GM19395 (cell line): ENCODE measurements at regions not wholly inside any gene's neighbourhood (a gene's known extent, or its start where the extent isn't known, plus 50 kb on each side); places are given as distances from the start of the nearest gene placed in this dataset.

Source experiments
- ATAC-seq: cut with Tn5 transposase; IDR thresholded peaks from one replicate; pipeline ENCODE4 v1.9.1; 2021; ENCODE audit warnings: mild to moderate bottlenecking, moderate library complexity; ENCODE audit not compliant: unreplicated experiment

DNA sequence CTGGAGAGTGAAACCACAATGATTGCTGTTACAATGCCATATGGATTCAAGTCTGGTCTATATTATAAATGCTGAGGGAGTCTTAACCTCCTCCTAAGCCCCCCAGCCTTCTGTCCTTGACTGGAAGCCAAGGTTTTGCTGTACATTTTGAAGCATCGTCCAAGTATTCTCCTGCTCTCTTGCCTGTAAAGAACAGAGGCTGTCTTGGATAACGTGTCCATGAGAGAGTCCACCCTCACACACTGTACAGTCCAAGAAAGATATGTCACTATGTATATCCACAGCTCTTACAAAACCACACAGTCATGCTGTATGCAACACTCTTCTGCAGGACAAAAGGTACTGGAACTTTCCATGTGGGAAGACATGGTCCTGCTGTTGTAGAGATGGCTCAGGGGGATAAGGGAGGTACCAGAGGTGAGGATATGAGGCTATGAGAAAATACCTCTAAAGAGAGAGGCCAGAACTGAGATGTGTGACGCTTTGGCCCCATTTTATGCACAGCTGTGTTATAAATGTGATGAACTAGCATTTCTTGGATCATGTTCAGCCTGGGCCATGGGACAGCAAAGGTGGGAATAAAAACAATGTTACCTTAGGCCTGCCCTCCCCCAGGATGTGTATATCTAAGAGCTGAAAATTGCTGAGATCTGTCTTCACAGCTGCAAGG is 678.6 kb downstream of the IQCM start:
- no peak for ATAC-seq

DNA sequence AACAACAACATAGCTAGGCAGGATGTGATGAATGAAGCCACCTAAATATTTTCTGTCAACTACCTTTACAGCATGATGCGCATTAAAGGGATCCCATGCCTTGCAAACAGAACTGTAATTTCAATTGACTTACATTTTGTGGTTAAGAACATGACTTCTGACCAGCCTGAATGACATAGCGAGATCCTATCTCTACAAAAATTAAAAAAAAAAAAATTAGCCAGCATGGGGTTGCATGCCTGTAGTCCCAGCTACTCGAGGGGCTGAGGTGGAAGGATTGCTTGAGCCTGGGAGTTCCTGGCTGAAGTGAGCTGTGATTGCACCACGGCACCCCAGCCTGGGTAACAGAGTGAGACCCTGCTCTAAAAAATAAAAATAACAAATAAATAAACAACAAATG is 680.6 kb downstream of the IQCM start:
- ATAC-seq, result no peak

DNA sequence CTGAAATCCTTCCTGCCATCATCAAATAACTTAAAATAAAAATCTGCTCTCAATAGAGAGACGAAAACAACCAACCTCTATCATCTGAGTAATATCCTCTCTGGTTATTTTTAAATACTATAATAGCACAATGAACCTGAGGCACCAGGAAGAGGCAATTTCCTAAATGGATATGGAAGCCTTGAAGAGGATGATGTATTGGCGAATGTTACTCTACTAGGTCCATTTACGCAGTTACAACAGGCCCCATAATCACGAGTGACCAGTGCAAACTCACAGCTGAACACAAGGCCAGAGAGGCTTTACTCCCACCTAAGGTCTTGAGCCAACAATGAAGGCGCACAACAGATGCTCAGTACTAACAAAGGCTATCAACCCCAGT is 678.8 kb upstream of the NR3C2 start:
- no peak for ATAC-seq

DNA sequence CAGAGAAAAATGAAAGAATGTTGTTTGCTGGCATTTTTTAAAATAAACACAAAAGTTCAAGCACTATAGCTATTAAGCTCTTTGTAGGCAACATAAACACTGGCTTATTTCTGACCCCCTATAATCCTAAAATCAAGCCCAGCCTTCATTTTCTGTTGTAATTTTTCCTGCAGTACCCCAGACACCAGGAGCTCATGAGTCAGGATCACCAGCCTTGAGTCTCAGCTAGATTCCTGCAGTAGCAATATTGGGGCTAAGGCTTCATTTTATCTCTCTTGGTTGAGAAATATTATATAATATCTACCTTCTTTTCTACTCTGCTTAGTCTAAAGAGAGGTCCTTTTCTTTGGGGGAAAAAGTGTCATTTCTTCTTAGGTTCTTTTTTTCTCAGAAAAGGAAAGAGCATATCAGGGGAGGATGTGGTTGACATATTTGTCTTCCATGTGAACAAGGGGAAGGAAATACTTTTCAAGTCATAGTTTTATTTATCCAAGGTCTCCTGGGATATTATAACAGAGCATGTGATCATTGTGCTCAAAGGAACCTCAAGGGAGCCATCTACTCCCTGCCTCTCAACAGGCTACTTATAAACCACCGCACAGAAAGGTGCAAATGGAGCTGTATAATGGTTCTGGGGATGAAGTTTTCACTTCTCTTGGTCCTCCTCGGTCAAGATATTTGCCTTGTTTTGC is 678.3 kb upstream of the NR3C2 start:
- no peak for ATAC-seq

DNA sequence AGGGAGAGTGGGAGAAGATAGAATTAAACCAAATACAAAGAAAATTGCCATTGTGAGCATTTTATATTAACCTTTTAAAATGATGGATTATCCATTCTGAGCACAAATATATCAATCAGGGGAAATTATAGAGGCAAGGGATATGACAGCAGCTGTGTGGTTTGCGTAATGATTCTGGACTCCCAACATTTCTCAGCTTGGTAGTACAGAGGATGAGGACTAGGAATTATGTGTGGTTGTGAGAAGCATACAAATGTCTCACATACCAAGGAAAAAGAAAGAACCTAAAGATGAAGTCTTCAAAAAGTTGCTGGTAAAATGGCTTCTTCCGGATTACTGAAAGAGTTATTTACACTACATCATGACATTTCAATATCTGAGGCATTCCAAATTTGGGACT is 674.6 kb upstream of the NR3C2 start:
- no peak for ATAC-seq

DNA sequence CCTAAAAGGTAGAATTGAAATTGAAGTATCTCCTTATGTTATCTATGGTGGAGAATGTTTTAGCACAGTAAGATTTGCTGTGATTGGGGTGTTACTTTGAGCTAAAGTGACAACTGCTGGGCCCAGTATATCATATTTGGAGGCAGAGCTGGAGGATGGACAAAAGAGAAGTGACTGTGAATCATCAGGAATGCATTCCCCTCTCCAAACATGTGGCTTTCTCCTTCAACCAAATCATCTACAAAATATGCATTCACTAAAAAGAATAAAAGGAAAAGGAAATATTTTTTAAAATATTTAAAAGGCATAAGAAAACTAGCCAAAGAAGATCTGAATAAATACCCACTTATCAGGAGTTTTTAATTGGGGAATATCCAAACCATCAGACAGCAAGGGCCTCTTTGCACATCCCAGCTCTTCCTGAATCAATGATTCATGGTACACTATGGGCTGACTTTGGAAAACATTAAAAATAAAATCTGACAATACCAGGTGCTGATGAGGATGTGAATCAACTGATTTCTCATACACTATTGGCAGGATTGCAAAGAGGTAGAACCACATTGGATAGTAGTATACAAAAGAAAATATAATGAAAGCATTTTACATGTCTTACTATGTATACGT is 671.7 kb upstream of the NR3C2 start:
- ATAC-seq, result no peak

DNA sequence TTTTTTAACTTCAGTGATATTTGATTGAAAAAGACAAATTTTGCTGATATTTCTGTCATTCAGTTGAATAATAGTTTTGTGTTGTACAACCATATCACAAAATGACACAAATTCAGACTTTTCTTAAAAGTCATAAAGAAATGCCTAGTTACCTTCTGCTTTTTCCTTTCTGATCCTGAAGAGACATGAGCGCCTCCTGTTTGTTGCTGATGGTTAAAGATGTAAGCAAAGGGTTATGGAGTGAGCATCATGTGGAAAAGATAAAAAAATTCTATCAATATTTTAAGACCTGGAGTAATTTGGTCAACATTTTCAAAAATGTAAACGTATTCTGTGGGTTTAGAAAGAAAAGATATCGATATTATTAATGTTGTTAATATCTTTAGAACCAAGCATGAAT is 669.9 kb upstream of the NR3C2 start:
- ATAC-seq, result no peak

DNA sequence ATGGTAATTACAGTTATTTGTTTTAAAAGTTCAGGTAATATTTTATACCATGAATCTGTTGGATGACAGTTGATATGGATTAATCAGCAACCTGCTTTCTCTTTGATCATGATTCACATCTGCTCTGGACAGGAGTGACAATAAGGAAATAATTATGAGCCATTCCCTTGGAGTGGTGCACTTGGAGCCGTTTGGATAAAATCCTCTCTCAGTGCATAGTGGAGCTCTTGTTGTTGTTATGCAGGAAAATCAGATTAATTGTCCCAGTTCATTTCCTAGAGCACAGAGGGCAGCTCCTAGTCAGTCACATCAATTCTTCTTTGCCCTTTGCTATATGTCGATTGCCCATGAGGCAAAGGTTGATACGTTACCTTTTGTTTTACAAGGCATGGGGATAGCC is 668.3 kb upstream of the NR3C2 start:
- no peak for ATAC-seq

DNA sequence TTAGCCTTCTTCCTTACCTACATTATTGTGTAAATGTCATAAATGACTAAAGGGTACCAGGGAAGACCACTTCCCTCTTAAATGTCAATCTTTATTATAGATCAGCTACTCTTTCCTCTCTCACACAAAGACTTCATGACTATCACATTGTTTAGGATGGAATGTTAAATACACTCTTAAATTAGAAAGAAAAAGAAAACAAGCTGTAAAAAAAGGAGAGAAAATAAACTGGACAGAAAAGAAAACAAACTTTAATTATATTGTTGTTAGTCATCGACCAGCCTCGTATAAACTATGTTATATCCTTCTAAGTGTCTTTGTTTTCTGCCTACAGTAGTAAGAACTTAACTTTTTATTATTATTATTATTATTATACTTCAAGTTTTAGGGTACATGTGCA is 666.4 kb upstream of the NR3C2 start:
- no peak for ATAC-seq

DNA sequence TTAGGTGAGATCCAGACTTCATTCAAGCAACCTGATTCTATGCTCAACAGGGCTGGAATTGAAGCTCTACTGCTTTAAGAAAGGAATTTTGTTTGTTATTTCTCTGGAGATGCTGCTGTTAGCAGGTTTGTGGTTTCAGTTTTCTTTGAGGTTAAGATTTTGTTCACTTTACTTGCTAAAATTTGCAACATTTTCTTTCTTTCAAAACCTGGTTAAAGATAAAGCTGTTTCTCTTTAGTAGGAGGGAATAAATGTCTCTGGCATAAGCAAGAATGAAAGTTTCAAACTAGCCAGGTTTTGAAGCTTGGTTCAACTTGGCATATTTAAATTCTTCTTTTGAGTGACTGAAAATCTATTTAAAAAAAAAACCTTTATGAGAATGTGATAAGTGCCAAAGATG is 660.6 kb upstream of the NR3C2 start:
- no peak for ATAC-seq

DNA sequence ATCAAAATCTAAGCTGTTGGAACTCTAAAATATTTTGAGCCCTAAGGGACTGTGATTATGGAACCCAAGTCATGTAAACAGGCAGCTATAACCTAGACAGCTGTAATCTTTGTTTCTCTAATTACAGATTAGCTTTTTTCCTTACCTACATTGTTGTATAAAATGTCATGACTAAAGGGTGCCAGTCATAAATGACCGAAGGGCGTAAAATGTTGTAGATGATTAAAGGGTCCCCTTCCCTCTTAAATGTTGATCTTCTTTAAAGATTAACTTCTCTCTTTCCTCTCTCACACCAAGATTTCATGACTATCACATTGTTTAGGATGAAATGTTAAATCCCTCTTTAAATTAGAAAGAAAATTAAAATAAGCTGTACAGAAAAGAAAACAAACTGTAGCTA is 659.4 kb upstream of the NR3C2 start:
- no peak for ATAC-seq

DNA sequence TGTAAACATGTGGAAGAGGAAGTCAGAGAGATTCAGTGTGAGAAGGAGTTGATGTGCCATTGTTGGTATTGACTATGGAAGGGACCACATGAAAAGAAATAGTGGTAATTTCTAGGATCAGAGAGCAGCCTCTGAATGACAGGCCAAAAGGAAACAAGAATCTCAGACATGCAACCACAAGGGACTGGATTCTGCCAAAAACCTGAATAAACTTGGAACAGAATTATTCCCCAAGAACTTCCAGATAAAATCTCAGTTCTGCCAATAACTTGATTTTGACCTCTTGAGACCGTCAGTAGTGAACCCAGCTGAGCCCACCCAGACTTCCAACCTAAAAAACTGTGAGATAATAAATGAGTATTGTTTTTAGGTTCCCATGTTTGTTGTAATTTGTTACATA is 653.6 kb upstream of the NR3C2 start:
- no peak for ATAC-seq

DNA sequence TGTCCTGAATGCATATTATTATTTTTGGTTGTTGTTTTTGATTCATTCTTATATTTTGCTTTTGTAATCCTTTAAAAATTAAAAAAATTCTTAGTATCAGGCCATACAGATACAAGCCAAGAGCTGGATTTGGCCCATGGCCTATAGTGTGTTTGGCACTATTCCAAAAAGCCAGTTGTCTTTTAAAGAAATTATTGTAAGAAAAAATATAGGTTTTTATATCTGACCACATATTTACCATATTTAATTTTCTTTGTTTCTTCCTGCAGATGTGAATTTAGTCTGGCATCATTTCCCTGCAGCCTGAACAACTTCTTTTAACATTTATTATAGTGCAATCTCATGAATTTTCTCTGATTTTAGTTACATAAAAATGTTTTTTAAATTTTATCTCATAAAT is 652.8 kb upstream of the NR3C2 start:
- ATAC-seq, result no peak

DNA sequence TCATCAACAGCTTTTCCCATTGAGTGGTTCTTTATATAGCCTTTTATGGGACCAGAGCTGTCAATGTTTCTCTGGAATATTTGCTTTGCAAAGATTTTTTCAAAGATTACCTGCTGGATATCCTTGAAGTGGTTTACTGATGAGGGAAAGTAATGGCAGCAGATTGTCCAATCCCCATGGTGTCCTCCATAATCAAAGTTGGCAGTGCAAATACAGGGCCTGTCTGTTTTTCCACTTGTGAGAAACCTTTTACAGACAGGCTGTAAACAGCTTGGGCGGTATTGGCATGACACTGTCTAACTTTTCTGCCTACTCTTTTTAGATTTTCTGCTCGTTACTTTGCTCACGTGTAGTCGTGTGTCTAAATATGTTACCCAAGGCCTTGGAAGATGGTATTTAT is 641.9 kb upstream of the NR3C2 start:
- ATAC-seq, result no peak

DNA sequence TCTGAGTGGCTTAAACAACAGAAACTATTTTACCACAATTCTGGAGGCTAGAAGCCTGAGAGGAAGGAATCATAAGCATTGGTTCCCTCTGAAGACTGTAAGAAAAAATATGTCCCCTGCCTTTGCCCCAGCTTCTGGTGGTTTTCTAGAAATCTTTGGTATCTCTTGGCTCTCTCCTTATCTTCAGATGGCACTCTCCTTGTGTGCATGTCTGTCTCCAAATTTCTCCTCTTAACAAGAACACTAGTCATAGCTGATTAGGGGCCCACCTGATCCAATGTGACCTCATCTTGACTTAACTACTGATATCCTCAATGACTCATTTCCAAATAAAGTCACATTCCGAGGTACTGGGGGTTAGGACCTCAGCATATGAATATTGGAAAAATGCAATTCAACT is 635.0 kb upstream of the NR3C2 start:
- ATAC-seq, result no peak

DNA sequence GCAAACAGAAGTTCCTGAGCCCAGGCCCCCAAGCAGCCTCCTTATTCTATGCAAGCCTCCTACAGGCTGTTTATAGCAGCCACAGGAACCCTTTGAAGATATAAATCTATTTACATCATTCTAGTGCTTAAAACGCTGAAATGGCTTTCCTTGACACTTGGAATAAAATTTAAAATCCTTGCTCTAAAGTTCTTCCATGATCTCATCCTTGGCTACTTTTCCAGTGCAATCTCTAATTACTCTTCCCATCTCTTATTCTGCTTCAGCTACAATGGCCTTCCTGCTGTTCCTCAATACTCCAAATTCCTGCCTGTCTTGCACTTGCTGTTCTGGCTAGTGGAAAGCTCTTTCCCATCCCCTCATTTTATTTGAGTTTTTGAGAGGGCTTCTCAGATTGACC is 634.2 kb upstream of the NR3C2 start:
- no peak for ATAC-seq

DNA sequence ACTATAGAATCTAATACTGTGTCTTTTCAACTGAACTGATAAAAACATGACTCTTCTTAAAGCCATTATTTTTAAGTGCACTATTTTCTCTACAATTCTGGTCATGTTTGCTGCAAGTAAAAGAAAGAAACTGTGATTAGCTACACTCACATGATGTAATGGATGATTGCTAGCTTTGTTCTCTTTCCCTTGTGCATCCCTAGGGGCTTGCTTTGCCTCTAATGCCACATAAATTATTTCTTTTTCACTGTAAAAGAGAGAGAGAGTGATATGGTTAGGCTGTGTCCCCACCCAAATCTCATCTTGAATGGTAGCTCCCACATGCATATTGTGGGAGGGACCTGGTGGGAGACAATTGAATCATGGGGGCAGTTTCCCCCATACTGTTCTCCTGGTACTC is 630.2 kb upstream of the NR3C2 start:
- ATAC-seq, result no peak

DNA sequence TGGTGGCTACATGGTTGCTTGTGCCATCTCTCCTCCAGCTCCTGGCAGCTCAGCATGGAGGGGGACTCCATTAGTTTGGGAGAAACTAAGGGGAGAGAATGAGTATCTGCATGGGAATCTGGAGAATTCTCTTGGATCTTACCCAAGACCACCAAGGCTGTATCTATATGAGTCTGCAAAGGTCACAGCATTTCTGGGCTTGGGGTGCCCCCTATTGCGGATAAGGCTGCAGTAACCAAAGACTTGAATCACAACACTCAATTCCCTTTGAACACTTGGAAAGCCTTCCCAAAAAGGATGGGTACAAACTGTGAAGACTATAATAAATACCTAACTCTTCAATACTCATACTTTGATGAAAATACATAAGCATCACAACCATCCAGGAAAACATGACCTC is 623.5 kb upstream of the NR3C2 start:
- no peak for ATAC-seq

DNA sequence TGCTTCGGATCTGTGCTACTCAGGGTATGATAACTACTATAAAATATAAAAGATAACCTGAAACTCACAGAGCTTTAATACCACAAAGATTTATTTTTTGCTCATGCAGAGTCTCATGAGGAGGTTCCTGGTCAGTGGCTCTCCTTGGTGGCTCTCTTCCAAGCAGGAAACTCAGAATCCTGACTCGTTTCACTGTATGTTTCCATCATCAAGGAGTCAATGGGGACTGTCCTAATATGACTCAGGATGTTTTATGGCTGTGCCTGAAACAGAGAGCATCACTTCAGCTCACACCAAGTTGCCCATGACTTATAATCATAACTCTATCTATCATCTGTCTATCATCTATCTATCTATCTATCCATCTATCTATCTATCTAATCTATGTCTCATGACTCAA is 620.8 kb upstream of the NR3C2 start:
- ATAC-seq, result no peak

DNA sequence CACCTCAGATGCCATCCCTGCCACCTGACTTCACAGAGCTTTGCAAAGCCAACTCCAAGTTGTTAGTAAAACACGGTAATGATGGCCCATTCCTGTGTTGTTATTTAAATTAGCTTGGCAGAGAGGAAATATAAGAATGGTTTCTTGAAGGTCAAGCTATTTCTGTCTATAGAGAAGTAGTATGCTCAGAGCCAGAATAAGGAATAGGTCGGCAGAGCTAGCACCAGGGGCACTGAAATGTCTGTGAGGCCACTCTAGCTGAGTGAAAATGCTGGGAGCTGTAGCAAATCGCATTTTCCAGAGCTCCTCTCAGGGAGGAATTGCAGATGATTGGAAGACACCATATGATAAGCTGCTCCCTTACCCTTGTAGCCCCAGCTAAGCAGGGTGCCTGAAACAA is 615.4 kb upstream of the NR3C2 start:
- ATAC-seq, result no peak

DNA sequence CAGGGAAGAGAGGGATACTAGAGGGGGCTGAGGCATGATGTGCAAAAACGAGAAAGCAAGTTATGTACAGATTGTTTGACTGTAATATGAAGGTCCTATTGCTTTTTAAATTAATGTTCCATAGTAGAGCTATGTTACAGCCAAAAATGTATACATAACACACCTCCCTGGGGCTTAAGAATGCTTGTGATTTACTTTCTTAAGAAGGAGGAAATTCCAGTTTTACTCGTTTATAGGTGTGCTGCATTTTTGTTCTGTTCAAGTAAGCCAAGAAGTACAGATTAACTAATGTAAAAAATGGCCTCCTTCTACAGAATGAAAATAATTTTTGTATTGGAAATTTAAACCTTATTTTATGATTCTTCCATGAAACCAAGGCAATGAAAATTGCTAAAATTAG is 614.4 kb upstream of the NR3C2 start:
- ATAC-seq, result no peak

DNA sequence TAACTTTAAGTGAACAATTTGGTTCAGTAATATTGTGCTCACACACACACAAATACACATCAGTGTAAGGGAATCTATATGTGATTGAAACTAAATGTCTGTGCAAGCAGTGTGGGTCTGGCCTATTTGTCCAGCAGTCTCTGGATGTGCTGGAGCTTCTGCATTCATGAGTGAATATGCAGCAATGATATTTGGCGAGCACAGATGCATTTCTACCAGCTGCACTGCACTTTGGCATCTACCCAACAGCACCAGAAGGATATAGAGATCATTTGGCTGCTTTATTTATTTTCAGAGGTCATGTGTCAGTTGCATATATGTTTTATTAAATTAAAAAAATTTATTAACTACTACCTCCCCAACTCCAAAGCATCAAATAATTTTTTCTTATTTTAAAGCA is 613.4 kb upstream of the NR3C2 start:
- no peak for ATAC-seq

DNA sequence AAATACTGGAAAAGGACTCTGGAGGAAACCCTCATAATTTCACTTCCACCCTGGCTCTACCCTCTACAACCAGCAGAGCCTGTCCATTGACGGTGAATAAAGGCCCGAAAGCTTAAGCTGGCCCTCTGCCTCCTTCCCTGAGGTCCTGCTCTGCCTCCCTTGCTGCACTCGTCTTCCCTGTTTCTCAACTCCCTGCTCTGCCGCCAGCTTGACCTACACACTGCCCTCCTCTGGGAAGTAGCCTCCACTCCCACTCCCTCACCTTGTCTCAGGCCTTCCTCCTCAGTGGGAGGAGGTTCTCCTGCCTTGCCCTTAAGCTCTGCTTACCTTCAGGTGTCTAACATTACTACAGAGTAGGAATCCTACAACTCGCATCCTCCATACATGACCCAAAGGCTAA is 608.6 kb upstream of the NR3C2 start:
- ATAC-seq, result no peak
